Putamen (tissue), 1 donor: ENCODE measurements at regions not wholly inside any gene's neighbourhood (a gene's known extent, or its start where the extent isn't known, plus 50 kb on each side); places are given as distances from the start of the nearest gene placed in this dataset.
A peak's percentile ranks its signal among the peaks of the same experiment; 100 is the strongest.

Experiments
- DNase-seq: peaks from one replicate; pipeline ENCODE4 v3.0.0-alpha.2; 2016; ENCODE audit warnings: low spot score

DNA sequence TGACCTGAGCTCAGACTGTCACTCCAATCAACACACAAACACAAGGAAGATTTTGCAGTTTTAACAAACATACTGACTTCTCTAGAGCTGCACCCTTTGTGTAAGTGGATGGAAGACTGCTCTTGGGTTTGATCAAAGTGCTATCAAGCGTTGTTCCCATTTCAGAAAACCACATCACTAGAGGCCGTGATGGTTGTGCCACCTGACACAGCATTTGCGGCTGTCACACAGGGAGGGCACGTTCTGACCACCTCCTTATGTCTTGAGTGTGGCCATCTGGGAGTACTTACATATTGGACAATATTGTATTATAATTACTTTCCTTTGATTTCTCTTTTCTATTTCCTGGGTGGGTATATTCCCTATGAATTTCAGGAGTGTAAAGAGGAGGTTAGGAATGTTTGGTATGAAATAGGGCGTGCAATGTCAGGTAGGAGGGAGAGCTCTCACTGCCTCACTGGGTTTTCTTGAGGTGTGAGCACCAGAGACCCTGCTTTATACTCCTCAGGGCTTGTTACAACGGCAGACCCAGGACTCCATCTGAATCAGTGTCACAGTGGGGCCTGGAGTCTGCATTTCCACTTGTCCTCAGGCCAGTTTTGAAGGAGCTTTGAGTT is 74.3 kb downstream of the SYNE3 start:
- no peak for DNase-seq

DNA sequence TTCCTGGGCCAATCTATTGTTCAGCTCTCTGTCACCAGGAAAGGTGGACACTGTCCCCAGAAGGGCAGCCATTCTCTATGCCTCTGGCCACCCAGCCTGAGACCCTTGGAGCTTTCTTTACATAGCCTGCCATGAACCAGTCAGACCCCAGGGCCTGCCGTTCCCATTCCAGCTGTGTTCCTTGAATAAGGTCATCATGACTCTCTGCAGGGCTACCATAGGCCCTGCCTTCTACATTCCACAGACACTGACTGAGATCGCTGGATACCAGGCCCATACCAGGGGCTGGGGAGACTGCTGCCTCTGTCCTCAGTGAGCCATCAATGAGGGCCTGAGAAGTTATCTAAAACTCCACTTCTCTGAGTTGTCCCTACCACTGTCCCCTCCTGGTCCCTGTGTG is 75.5 kb downstream of the SYNE3 start:
- DNase-seq = no peak

DNA sequence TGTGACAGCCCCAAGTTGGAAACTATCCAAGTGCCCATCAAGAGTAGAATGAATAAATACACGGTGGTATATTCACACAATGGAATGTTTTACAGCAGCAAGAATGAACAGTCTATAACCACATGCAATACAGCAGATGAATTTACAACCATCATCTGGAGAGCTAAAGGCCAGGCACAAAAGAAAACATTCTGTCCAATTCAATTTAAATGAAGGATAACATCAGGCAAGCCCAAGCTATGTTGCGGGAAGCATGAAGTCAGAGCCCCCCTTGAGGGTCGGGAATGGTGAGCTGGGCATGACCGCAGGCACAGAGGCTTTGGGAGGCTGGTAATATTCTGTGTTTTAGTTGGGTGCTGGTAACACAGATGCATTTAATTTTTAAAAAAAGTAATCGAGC is 76.0 kb downstream of the SYNE3 start:
- DNase-seq = no peak

DNA sequence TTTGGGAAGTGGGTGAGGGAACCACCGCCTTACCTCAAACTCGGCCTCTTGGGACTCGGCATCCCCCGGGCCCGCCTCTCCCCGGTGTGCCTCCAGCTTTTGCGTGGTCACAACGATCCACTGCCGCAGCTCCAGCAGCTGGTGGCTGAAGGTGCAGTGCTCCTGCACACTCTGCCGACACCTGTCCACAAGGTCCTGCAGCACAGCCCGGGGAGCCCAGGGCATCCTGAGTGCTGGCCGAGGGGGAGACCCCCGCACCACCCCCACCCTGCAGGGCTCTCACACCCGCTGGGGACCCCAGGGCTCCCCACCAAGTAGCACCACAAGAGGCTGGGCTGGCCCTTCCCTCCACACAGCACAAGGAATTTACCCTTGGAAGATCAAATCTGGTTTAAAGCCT is 76.6 kb downstream of the SYNE3 start:
- no peak for DNase-seq

DNA sequence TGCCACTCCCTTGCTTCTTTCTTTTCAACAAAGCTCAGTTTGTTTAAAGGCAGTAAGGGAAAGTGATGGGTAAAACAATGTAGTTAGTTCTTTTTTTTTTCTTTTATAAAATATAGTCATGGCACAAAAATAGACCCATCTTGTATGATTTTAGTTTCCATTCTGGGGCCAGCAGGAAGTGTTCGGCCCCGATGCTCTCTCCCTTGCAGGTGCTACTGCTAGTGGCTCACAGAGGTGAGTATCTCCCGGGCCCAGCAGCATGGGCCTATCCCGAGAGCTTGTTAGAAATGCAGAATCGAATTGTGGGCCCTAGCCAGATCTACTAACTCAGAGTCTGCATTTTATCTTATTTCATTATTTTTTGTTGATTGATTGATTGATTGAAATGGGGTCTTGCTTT is 78.7 kb downstream of the SYNE3 start:
- no peak for DNase-seq

DNA sequence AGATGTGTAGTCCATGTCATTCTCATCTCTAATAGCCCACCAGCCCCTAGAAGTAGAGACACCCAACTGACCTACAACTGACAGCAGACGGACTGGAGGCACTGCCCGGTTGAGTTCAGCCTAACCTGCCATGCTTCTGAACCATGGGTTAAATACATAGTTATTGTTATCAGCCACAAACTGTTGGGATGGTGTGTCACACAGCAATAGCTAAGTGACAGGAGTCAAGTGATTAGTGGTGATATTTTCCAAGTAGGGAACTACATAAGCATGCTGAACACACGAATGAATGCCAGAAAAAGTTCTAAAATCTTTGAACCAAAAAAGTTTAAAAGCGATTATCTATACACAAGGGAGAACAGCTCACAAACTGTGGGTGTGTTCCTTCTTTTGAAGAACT is 80.1 kb downstream of the SYNE3 start:
- DNase-seq = no peak

DNA sequence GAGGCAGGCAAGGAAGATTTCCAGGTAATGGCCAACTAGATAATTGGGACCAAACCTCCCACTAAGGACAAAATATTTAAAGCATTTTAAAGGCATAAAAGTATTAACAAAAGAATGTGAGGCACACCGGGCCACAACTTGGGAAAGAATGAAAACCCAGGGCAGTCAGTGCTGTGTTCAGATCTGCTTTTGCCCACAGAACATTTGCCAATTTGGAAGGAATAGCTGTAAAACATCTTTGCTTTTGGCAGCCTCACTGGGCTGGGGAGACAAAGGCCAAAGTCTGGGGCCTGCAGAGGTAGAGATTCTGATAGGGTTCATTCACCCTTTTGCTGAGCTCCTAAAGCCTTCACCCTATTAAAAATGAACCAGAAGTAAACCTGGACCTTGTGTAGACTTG is 82.3 kb downstream of the SYNE3 start:
- no peak for DNase-seq

DNA sequence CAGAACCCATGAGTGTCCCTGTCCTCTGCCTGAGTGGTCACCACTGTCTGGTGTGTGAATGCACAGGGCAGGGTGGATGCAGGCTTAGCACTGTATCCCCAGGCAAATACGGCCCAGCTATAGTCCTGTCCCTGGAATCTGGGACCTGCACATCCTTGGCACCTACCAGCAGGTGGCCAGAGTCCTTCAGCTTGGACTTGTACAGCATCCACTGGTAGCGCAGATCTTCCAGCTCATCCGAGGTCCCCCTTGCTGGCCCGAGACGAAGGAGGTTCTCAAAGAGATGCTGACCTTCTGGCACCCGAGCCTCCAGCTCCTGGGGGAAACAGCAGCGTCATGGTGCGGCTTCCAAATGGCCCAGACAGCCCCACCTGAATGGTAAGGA is 83.4 kb downstream of the SYNE3 start:
- DNase-seq = no peak

DNA sequence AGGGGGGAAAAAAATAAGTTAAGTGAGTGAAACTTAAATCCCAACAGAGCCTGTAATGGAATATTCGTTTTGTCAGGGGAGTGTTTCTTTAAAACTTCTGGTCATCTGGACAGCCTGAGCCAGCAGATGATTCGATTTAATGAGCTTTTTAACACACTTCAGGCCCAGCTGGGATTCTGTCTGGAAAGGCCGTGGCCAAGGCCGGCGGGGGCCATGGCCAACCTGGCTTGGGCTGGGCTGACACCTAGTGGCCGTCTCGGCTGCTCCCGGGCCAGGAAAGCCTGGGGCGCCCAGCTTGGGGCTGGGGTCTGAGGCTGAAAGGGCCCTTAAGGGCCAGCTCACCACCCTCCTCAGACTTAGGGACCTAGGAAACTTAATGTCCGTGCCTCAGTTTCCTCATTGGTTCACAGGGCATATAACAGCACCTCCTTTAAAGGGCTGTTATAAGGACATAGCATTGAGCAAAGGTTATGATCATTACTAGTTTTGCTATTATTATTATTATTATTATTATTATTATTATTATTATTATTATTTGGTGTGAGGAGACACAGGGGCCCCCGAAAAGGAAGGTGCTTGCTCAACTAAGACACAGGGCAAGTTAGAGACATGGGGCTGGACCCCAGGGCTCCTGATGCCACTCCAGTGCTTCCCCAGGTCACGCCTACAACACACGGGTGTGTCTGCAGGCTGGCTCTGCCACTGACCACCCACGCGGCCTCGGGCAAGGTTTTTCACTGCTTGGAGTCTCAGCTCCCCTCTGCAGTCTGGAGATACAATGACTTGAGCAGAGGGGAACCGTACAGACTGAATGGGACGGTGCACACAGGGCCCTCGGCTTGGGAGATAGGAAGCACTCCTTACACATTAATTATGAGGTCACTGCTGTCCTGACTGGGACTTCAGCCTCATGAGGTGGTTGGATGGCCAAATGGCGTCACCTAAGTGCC is 84.0 kb downstream of the SYNE3 start:
- DNase-seq = peak; percentile 47

DNA sequence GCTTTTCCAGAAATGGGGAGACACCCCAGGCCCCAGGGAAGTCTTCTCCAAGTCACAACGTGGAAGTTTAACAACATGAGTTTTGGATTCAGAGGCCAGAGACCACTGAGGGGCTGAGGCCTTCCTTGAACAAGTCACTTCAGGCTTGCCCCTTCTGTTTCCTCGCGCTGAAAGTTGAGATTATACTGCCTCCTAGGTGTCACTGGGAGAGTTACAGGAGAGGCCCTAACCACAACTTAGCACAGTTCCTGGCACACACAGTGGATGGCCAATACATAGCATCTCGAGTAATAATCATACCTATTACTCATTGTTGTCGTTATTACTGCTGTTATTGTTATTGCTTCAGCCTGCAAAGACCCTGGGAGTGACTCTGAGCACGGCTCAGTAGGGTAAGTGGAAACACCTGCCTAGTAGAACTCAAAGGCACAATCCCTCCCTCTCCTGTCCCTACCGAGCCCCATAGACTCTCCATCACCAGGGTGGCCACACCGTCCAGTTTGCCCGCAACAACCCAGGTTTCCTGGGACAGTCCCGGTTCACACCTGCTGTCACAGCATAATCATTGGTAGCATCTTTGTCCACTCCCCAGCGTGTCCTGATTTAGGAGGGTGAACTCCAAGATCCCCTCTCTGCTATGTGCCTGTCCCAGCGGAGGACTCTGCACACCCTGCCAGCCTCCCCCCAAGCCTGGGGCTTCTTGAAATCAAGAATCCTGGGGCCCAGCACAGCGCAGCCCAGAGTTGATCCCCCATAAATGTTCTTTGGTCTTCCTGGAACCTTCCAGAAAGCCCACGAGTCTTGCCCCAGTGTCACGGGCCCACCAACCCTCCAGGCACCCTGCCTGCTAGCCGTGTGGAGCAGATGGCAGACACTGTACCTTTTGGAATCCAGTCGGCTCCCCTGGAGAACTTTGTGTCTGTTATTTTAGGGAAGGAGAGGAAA is 85.0 kb downstream of the SYNE3 start:
- no peak for DNase-seq

DNA sequence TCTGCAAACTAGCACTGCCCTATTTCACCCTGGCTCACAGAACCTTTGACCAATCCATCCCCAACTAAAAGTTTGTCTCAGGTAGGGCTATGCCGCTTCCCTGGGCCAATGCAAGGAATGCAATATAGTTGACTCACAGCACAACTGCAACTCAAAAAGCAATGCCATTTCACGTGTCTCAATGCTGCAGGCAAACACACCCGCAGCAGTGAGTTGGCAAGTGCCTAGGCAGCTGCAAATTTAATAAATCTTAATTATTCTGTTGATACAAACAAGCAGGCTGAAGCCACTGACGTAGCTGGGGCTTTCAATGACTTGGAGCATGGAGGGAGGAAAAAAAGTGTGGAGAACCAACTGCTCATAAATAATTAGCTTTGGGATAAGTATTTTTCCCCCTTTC is 87.9 kb downstream of the SYNE3 start:
- no peak for DNase-seq

DNA sequence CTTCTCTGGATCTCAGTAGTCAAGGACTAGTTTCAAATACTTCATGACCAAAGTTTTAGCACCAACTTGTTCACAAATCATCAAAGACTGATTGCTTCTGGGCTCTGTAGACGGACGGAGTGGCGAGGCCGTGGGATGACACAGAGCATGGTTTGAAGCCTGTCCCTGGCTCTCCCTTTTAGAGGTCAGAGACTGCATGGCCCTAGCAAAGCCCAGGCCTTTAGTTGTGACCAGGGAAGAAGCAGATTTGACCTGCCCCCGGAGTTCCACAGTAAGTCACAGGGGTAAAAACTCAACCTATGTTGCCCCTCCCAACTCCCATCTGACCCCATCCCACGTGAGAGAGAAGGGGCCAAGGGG is 90.4 kb downstream of the SYNE3 start:
- DNase-seq = no peak

DNA sequence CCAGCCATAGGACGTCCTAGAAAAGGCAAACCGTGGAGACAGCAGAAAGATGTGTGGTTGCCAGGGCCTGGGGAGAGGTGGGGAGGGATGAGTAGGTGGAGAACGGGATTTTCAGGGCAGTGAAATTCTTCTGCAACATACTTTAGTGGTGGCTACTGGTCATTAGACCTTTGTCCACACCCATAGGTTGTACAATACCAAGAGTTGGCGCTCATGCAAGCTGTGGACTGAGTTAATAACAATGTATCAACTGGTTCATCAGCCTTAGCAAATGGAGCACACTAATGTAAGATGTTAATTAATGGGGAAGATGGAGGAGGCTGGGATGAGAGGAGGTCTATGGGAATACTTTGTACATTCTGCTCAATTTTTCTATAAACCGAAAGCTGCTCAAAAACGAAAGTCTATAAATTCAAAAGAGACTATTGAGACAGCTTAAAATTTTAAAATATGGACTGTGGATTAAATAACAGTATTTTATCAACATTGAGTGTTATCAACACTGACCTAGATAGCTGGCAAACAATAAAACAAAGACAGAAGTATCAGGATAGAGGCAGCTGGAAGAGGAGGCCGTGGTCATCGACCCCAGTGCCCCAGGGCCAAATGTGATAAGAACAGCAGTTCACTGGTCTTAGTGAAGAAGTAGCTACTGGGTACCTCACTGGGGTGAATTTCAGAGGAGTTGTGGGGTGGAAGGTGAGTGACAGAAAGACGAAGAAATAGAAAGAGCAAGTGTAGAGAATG is 90.9 kb downstream of the SYNE3 start:
- no peak for DNase-seq

DNA sequence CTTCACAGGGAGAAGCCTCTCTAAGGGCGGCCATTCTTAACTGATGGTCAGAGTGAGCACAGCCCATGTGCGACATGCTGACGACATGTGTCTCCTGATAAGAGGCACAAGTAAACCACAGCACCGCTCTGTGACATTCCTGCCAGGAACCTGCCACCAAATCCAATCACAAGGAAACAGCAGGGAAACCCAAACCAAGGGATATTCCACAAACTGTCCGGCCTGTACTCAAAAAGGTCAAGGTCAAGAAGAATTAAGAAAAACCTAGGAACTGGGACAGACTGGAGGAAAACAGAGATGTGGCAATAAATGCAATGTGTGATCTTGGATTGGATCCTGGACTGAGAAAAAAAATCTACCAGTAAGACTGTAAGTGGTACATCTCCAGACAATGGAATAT is 91.9 kb downstream of the SYNE3 start:
- no peak for DNase-seq

DNA sequence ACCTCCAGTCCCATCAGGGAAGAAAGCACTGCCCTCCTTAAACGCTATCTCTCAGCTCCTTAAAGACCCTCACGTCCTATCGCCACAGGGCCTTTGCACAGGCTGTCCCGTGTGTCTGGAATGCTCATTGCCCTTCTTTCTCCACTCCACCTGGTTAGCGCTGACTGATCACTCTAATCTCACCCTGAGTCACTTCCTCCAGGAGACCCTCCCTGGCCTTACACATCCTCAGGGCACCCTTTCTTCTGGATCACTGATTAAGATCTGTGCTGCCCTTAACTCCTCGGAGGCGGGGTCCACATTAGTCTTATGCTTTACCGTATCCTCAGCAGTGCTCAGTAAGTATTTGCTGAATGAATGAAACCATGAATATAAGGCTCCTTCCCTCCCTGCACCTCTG is 94.7 kb downstream of the SYNE3 start:
- no peak for DNase-seq

DNA sequence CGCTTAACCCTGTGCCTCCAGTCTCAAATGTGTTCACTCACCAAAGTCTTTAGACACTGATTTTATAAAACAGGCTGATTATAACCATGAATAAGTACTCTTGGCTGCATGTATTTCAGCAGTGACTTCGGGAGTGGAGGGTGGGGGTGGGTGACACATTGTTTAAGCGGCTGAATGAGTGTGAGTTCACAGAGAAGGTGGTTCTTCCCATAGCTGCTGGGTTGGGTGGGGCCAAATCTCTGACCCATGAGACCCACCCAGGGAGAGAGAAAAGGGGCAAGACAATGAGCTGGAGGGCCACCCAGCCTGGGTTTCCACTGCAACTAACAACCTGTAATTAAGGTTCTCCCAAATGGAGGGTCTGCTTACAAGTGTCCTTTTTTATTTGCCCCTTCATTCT is 96.4 kb downstream of the SYNE3 start:
- DNase-seq = no peak

DNA sequence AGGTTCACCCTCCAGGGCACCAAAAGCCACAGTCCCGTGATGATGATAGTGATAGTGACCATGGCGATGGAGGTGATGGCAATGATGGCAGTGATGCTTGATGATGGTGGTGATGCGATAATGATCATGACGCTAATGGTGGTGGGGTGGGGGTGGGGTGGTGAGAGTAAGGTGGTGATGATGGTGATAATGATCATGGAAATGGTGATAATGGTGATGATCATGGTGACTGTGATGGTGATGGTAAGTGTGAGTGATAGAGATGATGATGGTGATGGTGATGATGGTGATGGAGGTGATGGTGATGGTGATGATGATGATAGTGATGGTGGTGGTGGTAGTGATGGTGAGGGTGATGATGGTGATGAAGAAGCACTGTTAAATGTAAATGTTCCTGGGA is 96.9 kb downstream of the SYNE3 start:
- no peak for DNase-seq

DNA sequence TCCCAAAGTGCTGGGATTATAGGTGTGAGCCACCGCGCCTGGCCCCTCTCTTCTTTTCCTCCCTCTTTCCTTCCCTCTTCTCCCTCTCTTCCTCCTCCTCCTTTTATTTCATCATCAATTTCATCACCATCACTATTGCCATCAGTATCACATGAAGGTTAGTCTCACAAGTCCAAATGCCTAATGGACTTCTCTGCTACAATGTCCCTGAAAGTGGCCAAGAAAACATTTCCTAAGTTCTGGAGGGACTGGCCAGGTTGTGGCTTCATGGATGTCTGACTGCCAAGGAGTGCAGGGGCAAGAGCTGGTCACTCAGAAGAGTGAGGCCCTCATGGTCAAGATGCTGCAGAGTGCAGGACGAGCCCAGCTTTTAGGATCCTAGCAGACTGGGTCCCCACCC is 97.6 kb downstream of the SYNE3 start:
- no peak for DNase-seq

DNA sequence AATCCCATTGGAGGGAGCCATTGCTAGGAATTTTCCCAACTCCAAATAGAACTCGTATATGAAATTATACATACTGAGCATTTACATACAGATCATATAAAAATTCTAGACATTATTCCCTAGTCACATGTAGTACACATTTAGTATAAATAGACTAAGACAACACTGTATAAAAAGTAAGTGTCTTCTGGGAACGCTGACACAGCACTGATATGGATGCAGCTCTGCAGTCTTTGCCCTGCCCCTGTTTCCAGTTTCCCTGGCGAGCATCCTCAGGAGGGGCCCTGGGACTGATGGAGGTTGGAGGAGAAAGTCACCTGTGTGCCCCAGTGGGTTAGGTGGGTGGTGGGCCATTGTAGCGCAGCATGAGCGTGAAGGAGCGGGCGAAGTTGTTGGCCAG is 97.8 kb upstream of the CLMN start:
- no peak for DNase-seq

DNA sequence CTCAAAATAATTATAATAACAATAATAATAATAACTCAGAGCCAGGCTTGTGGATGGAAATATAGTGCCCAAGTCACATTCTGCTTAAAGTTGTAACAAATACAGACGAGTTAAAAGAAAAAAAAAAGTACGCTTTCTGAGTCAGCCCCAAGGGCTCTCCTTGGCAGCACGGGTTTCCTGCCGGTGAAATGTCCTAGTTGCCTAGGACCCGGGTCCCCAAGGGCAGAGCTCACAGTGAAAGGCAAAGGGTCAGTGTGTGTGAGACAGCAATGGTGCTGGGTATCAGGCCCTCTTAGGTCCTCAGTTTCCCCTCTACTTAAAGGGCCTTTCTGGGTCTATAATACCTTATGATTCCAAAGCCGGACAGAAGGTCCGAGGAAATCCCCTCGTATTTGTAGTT is 96.3 kb upstream of the CLMN start:
- no peak for DNase-seq

DNA sequence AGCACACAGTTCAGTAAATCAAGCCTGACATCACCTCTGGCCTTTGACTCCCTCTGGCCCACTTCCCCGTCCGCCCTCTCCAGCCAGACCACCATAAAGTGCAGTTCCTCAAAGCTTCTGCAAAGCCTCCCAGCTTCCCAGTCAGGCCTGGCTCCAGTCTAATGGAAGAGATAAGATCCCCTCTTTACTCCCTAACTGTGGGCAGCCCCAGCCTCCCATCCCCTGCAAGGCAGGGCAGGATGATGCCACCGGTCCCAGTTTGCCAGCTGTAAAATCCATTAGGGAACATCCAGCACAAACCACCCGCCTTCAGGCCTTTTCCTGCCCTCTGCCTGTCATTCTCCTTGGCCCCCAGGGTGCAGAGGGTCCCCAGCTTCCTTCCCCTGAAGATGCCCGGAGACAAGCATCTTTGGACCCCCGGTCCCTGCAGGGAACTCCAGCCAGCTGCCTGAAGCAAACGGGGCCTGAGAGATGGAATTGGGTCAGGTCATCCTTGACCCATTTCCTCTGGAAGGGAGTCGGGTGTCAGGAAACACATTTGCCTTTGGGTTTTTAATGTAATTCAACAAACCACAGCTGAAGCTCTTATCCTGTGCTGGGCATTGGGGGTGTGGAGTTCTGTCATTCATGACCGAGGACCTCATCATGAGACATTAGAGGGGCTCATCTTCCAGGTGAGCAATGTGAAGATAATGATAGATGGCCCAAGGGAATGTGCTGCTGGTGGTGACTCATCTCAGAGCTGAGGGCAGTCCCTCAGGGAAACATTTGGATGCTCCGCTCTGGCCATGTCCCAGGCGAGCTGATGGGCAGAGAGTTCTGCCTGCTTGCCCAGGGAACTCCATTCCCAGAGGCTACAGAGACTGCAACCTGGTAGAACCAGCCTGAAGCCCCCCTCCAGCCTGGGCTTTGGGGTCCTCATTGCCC is 93.8 kb upstream of the CLMN start:
- DNase-seq = no peak
